Osteoblast (primary cell): ENCODE measurements at regions not wholly inside any gene's neighbourhood (a gene's known extent, or its start where the extent isn't known, plus 50 kb on each side); places are given as distances from the start of the nearest gene placed in this dataset.

Experiments used
- DNase-seq: peaks from one replicate; pipeline ENCODE4 v3.0.0; 2011; ENCODE audit warnings: low spot score, mixed read lengths; ENCODE audit not compliant: insufficient read length; ENCODE audit errors: missing footprints
- H2AFZ ChIP-seq: 2 replicates; pipeline ENCODE4 v1.6.0; 2011; ENCODE audit warnings: mild to moderate bottlenecking, low read length
- H3K27ac ChIP-seq: 2 replicates; pipeline ENCODE4 v1.5.1; 2011; ENCODE audit warnings: mild to moderate bottlenecking, low read depth, low read length, moderate library complexity
- H3K27me3 ChIP-seq: 2 replicates; pipeline ENCODE4 v1.6.0; 2012; ENCODE audit warnings: mild to moderate bottlenecking, control low read depth, inconsistent platforms, low read length, moderate library complexity; ENCODE audit not compliant: insufficient read depth
- H3K36me3 ChIP-seq: 2 replicates; pipeline ENCODE4 v1.5.1; 2011; ENCODE audit warnings: mild to moderate bottlenecking, low read length, control low read depth, moderate library complexity; ENCODE audit not compliant: insufficient read depth
- H3K4me1 ChIP-seq: 2 replicates; pipeline ENCODE4 v1.5.1; 2011; ENCODE audit warnings: mild to moderate bottlenecking, low read length, control low read depth, moderate library complexity; ENCODE audit not compliant: insufficient read depth
- H3K4me2 ChIP-seq: 2 replicates; pipeline ENCODE4 v1.6.0; 2011; ENCODE audit warnings: mild to moderate bottlenecking, low read length; ENCODE audit not compliant: insufficient read depth
- H3K4me3 ChIP-seq: fragments of 200-600 bp; sonication (generic); 3 replicates; pipeline ENCODE4 v1.5.1; 2012; ENCODE audit warnings: mild to moderate bottlenecking, low read length, inconsistent platforms; ENCODE audit not compliant: insufficient read depth
- H3K79me2 ChIP-seq: 2 replicates; pipeline ENCODE4 v1.6.0; 2012; ENCODE audit warnings: mild to moderate bottlenecking, low read length, control low read depth, inconsistent platforms; ENCODE audit not compliant: insufficient read depth
- H3K9me3 ChIP-seq: 2 replicates; pipeline ENCODE4 v1.5.1; 2011; ENCODE audit warnings: low read depth, low read length, control low read depth
- H4K20me1 ChIP-seq: 2 replicates; pipeline ENCODE4 v1.6.0; 2012; ENCODE audit warnings: mild to moderate bottlenecking, low read length, control low read depth; ENCODE audit not compliant: insufficient read depth
- CTCF ChIP-seq: IDR thresholded peaks from 2 replicates; pipeline ENCODE4 v1.5.1; 2011; ENCODE audit warnings: mild to moderate bottlenecking, low read depth, low read length, moderate library complexity; ENCODE audit errors: extremely low read depth

- Histone ChIP-seq H3K4me3 (no peak overlapping the region), H3K4me2 (no peak overlapping the region), H3K9me3 (no peaks in the 10 kb centered on the region), H3K27ac (no peak overlapping the region), H3K79me2 (no peaks in the 10 kb centered on the region), H3K4me1 (no peaks in the 10 kb centered on the region), H2AFZ (no peak overlapping the region), H4K20me1 (no peaks in the 10 kb centered on the region), H3K27me3 (no peaks in the 10 kb centered on the region), H3K36me3 (no peaks in the 10 kb centered on the region)
- DNase-seq = no peak
- no peak for TF ChIP-seq CTCF
These were observed 536.7 kb upstream of the IMPG1 start for GRCh38 chr6:76609160-76609559.

GRCh38 chr6:76594109-76594508, 521.6 kb upstream of the IMPG1 start:
- Histone ChIP-seq H3K4me1 (no peaks in the 10 kb centered on the region), H3K79me2 (no peaks in the 10 kb centered on the region), H3K4me3 (no peak overlapping the region), H3K27ac (no peak overlapping the region), H3K9me3 (no peaks in the 10 kb centered on the region), H4K20me1 (no peaks in the 10 kb centered on the region), H3K27me3 (no peaks in the 10 kb centered on the region), H3K36me3 (no peaks in the 10 kb centered on the region), H3K4me2 (no peak overlapping the region), H2AFZ (no peak overlapping the region)
- TF ChIP-seq CTCF = no peak
- DNase-seq = no peak

GRCh38 chr6:76593668-76594067, 521.2 kb upstream of the IMPG1 start:
- H3K4me2 ChIP-seq = no peak overlapping the region
- H3K4me1 ChIP-seq = no peaks in the 10 kb centered on the region
- H4K20me1 ChIP-seq = no peaks in the 10 kb centered on the region
- no peak for DNase-seq
- no peak for TF ChIP-seq CTCF
- no peak overlapping the region for H2AFZ ChIP-seq
- no peak overlapping the region for H3K27ac ChIP-seq
- no peaks in the 10 kb centered on the region for H3K27me3 ChIP-seq
- H3K9me3 ChIP-seq = no peaks in the 10 kb centered on the region
- no peaks in the 10 kb centered on the region for H3K79me2 ChIP-seq
- no peaks in the 10 kb centered on the region for H3K36me3 ChIP-seq
- H3K4me3 ChIP-seq = no peak overlapping the region

- no peak for DNase-seq
- Histone ChIP-seq H3K9me3 (no peaks in the 10 kb centered on the region), H3K27me3 (no peaks in the 10 kb centered on the region), H3K4me3 (no peak overlapping the region), H3K36me3 (no peaks in the 10 kb centered on the region), H2AFZ (no peak overlapping the region), H3K4me2 (no peak overlapping the region), H3K27ac (no peak overlapping the region), H3K79me2 (no peaks in the 10 kb centered on the region), H3K4me1 (no peaks in the 10 kb centered on the region), H4K20me1 (no peaks in the 10 kb centered on the region)
- TF ChIP-seq CTCF = no peak
These were observed 520.1 kb upstream of the IMPG1 start for GRCh38 chr6:76592566-76592965.
